ENCODE measurements at regions not wholly inside any gene's neighbourhood (a gene's known extent, or its start where the extent isn't known, plus 50 kb on each side); places are given as distances from the start of the nearest gene placed in this dataset.

DNA sequence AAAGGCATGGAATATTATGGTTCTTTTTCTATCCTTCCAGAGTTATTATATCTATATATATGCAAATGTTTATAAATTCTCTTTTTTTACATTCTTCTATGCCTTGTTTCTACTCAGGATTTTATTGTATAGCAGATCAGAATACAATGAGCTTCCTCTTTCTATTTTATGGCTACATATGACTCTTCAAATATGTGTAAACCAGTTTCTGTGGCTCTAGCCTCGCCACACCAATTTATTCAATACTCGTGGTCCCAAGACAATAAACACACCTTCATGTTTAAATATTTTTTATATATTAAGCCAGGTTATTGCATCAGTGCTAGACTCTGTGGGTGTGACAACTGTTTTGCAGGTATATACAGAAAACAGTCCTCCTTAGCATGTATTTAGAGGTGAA, 237.5 kb upstream of the MKLN1 start:
- Histone ChIP-seq H3K4me2 (ENCODE audit: extremely low read depth, insufficient read depth, low read length) (no peak overlapping the region), H3K4me1 (ENCODE audit: control insufficient read depth, extremely low read depth, insufficient read depth, low read length) (peaks cover under 1% of the 10 kb centered on the region), H2AFZ (ENCODE audit: low read length) (no peak overlapping the region), H3K4me3 (replicated peaks in 1 of 4; ENCODE audit: control extremely low read depth in 1 of 4, insufficient read depth in 1 of 4, low read depth in 3 of 4, low read length in 4 of 4) (no peak overlapping the region), H3K36me3 (ENCODE audit: control insufficient read depth, insufficient read depth, low read length) (peaks cover 4% of the 10 kb centered on the region), H3K27me3 (ENCODE audit: control insufficient read depth, insufficient read depth, low read length) (no peaks in the 10 kb centered on the region), H3K27ac (ENCODE audit: insufficient read depth, low read length) (no peak overlapping the region), H3K9ac (ENCODE audit: insufficient read depth, low read length) (no peak overlapping the region), H3K9me3 (ENCODE audit: control insufficient read depth, insufficient read depth, low read depth, low read length) (no peaks in the 10 kb centered on the region), H3K79me2 (ENCODE audit: control insufficient read depth, insufficient read depth, low read length) (peaks cover 73% of the 10 kb centered on the region), H4K20me1 (ENCODE audit: control insufficient read depth, extremely low read depth, insufficient read depth, low read length) (peaks cover 2% of the 10 kb centered on the region)
- TF ChIP-seq, protein P1, sequence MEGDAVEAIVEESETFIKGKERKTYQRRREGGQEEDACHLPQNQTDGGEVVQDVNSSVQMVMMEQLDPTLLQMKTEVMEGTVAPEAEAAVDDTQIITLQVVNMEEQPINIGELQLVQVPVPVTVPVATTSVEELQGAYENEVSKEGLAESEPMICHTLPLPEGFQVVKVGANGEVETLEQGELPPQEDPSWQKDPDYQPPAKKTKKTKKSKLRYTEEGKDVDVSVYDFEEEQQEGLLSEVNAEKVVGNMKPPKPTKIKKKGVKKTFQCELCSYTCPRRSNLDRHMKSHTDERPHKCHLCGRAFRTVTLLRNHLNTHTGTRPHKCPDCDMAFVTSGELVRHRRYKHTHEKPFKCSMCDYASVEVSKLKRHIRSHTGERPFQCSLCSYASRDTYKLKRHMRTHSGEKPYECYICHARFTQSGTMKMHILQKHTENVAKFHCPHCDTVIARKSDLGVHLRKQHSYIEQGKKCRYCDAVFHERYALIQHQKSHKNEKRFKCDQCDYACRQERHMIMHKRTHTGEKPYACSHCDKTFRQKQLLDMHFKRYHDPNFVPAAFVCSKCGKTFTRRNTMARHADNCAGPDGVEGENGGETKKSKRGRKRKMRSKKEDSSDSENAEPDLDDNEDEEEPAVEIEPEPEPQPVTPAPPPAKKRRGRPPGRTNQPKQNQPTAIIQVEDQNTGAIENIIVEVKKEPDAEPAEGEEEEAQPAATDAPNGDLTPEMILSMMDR (conservative IDR thresholded peaks at IDR 0.05 in 1 of 2, IDR thresholded peaks at IDR 0.05 in 1 of 2; ENCODE audit: low read depth in 1 of 2, low read length in 2 of 2) = no peak
- no peak for TF ChIP-seq EZH2 (IDR thresholded peaks at IDR 0.05; ENCODE audit: low read length, missing control alignments)
- no peak for DNase-seq (ENCODE audit: low read depth in 2 of 2)

DNA sequence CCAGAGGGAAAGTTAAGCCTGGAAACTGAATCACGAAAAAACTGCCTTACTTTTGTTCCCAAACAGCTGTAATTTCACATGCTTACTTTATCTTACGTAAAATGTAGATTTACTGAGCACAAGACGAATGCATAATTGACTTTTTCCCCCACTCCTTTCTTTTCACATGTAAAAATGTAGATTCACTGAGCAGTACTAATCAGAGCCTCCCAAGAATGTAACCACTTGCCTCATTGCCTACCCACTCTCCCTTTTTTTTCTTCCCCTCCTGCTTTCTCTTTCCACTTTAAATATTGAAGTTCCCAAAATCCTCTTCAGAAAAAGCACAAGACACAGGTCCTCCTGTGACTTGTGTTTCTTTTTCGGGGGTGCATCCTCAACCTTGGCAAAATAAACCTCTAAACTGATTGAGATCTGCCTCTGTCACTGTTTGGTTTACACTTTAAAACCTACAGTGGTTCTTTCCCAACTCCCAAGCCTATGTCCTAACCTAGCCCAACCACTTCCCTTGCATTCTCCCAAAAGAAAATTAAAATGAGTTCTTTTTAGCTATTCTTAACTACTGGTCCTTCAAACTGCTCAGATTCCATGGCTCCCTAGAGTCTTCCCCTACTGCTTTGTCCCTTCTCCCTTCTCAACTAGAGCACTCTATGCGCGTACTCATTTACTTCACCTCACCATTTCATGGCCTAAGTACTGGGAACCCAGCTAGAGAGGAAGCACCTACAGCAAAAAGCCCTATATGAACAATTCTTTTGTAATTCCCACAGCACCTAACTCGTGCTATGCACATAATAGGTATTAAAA, 236.6 kb upstream of the MKLN1 start:
- Histone ChIP-seq H4K20me1 (ENCODE audit: control insufficient read depth, extremely low read depth, insufficient read depth, low read length) (peaks cover 2% of the 10 kb centered on the region), H2AFZ (ENCODE audit: low read length) (no peak overlapping the region), H3K4me1 (ENCODE audit: control insufficient read depth, extremely low read depth, insufficient read depth, low read length) (peaks cover 3% of the 10 kb centered on the region), H3K79me2 (ENCODE audit: control insufficient read depth, insufficient read depth, low read length) (peaks cover 74% of the 10 kb centered on the region), H3K4me2 (ENCODE audit: extremely low read depth, insufficient read depth, low read length) (no peak overlapping the region), H3K4me3 (replicated peaks in 1 of 4; ENCODE audit: control extremely low read depth in 1 of 4, insufficient read depth in 1 of 4, low read depth in 3 of 4, low read length in 4 of 4) (no peak overlapping the region), H3K27me3 (ENCODE audit: control insufficient read depth, insufficient read depth, low read length) (no peaks in the 10 kb centered on the region), H3K9ac (ENCODE audit: insufficient read depth, low read length) (no peak overlapping the region), H3K36me3 (ENCODE audit: control insufficient read depth, insufficient read depth, low read length) (peaks cover 4% of the 10 kb centered on the region), H3K9me3 (ENCODE audit: control insufficient read depth, insufficient read depth, low read depth, low read length) (no peaks in the 10 kb centered on the region), H3K27ac (ENCODE audit: insufficient read depth, low read length) (no peak overlapping the region)
- DNase-seq (ENCODE audit: low read depth in 2 of 2) = no peak
- TF ChIP-seq, protein P1 (conservative IDR thresholded peaks at IDR 0.05 in 1 of 2, IDR thresholded peaks at IDR 0.05 in 1 of 2; ENCODE audit: low read depth in 1 of 2, low read length in 2 of 2) = no peak
- no peak for TF ChIP-seq EZH2 (IDR thresholded peaks at IDR 0.05; ENCODE audit: low read length, missing control alignments)

DNA sequence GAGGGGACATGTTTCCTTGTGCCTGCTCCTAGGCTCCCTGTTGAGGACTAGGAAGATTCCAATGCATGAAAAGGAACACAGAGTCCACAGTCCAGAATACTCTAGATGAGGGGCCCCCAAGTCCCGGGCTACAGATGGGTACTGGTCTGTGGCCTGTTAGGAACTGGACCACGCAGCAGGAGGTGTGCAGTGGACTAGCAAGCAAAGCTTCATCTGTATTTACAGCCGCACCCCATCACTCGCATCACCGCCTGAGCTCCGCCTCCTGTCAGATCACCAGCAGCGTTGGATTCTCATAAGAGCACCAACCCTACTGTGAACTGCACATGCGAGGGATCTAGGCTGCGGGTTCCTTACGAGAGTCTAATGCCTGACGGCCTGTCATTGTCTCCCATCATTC, 233.0 kb upstream of the MKLN1 start:
- Histone ChIP-seq H3K4me3 (replicated peaks in 1 of 4; ENCODE audit: control extremely low read depth in 1 of 4, insufficient read depth in 1 of 4, low read depth in 3 of 4, low read length in 4 of 4) (no peak overlapping the region), H3K4me1 (ENCODE audit: control insufficient read depth, extremely low read depth, insufficient read depth, low read length) (peaks cover 4% of the 10 kb centered on the region), H3K27ac (ENCODE audit: insufficient read depth, low read length) (no peak overlapping the region), H3K9ac (ENCODE audit: insufficient read depth, low read length) (no peak overlapping the region), H3K79me2 (ENCODE audit: control insufficient read depth, insufficient read depth, low read length) (peaks cover 85% of the 10 kb centered on the region), H3K36me3 (ENCODE audit: control insufficient read depth, insufficient read depth, low read length) (peaks cover 5% of the 10 kb centered on the region), H3K9me3 (ENCODE audit: control insufficient read depth, insufficient read depth, low read depth, low read length) (no peaks in the 10 kb centered on the region), H3K27me3 (ENCODE audit: control insufficient read depth, insufficient read depth, low read length) (no peaks in the 10 kb centered on the region), H4K20me1 (ENCODE audit: control insufficient read depth, extremely low read depth, insufficient read depth, low read length) (no peaks in the 10 kb centered on the region), H3K4me2 (ENCODE audit: extremely low read depth, insufficient read depth, low read length) (no peak overlapping the region), H2AFZ (ENCODE audit: low read length) (no peak overlapping the region)
- no peak for DNase-seq (ENCODE audit: low read depth in 2 of 2)
- no peak for TF ChIP-seq EZH2 (IDR thresholded peaks at IDR 0.05; ENCODE audit: low read length, missing control alignments)
- TF ChIP-seq, protein P1 (conservative IDR thresholded peaks at IDR 0.05 in 1 of 2, IDR thresholded peaks at IDR 0.05 in 1 of 2; ENCODE audit: low read depth in 1 of 2, low read length in 2 of 2) = no peak
